OCI-LY1 (cell line): ENCODE measurements at regions not wholly inside any gene's neighbourhood (a gene's known extent, or its start where the extent isn't known, plus 50 kb on each side); places are given as distances from the start of the nearest gene placed in this dataset.

Experiments used
- H2AFZ ChIP-seq: fragments of 200-600 bp; sonication (generic), shearing (Covaris generic); 2 replicates; pipeline ENCODE4 v1.6.0; 2014; ENCODE audit warnings: antibody characterized with exemption, mild to moderate bottlenecking, low read length
- H3F3A ChIP-seq: fragments of 200-600 bp; sonication (generic), shearing (Covaris generic); 2 replicates; pipeline ENCODE4 v1.6.0; 2014; ENCODE audit warnings: mild to moderate bottlenecking, antibody characterized with exemption, low read length, moderate library complexity; ENCODE audit not compliant: insufficient read depth
- H3K27ac ChIP-seq: fragments of 200-600 bp; sonication (generic); 2 replicates; pipeline ENCODE4 v1.5.1; 2014; ENCODE audit warnings: low read length, mixed run types, mild to moderate bottlenecking, low read depth; ENCODE audit not compliant: poor library complexity, severe bottlenecking
- H3K27me3 ChIP-seq: fragments of 200-600 bp; sonication (generic); 2 replicates; pipeline ENCODE4 v1.6.0; 2014; ENCODE audit warnings: antibody characterized with exemption, mild to moderate bottlenecking, low read length, moderate library complexity; ENCODE audit not compliant: insufficient read depth
- H3K36me3 ChIP-seq: fragments of 200-600 bp; sonication (generic); 2 replicates; pipeline ENCODE4 v1.6.1; 2014; ENCODE audit warnings: mild to moderate bottlenecking, antibody characterized with exemption, low read length, moderate library complexity, mixed read lengths; ENCODE audit not compliant: insufficient read depth
- H3K4me1 ChIP-seq: fragments of 200-600 bp; sonication (generic); 2 replicates; pipeline ENCODE4 v1.5.1; 2014; ENCODE audit warnings: mild to moderate bottlenecking, low read length, moderate library complexity; ENCODE audit not compliant: insufficient read depth, severe bottlenecking
- H3K4me2 ChIP-seq: fragments of 200-600 bp; sonication (generic), shearing (Covaris generic); 2 replicates; pipeline ENCODE4 v1.6.1; 2014; ENCODE audit warnings: low read length
- H3K4me3 ChIP-seq: fragments of 200-600 bp; sonication (generic); 2 replicates; pipeline ENCODE4 v1.5.1; 2014; ENCODE audit warnings: low read length, low read depth, mild to moderate bottlenecking, mixed read lengths; ENCODE audit not compliant: poor library complexity, severe bottlenecking
- H3K79me2 ChIP-seq: fragments of 200-600 bp; shearing (Covaris generic); 2 replicates; pipeline ENCODE4 v1.6.1; 2016; ENCODE audit warnings: mixed run types, low read length, mixed read lengths; ENCODE audit not compliant: insufficient read depth
- H3K9ac ChIP-seq: fragments of 200-600 bp; sonication (generic), shearing (Covaris generic); 2 replicates; pipeline ENCODE4 v1.6.1; 2014; ENCODE audit warnings: mild to moderate bottlenecking, low read length, mixed read lengths
- H3K9me2 ChIP-seq: fragments of 200-600 bp; sonication (generic), shearing (Covaris generic); 2 replicates; pipeline ENCODE4 v1.6.1; 2014; ENCODE audit warnings: low read depth, mild to moderate bottlenecking, low read length, mixed read lengths
- H3K9me3 ChIP-seq: fragments of 200-600 bp; shearing (Covaris generic); 2 replicates; pipeline ENCODE4 v1.6.1; 2014; ENCODE audit warnings: low read length, mixed read lengths
- H4K20me1 ChIP-seq: fragments of 200-600 bp; sonication (generic), shearing (Covaris generic); 2 replicates; pipeline ENCODE4 v1.6.0; 2016; ENCODE audit warnings: mild to moderate bottlenecking, low read length; ENCODE audit not compliant: insufficient read depth
- CTCF ChIP-seq: fragments of 200-600 bp; sonication (generic), shearing (Covaris generic); IDR thresholded peaks from 2 replicates; pipeline ENCODE4 v1.5.1; 2017; ENCODE audit warnings: mild to moderate bottlenecking, antibody characterized with exemption, low read length, moderate library complexity, mixed read lengths
- EZH2 ChIP-seq: fragments of 200-600 bp; sonication (generic), shearing (Covaris generic); IDR thresholded peaks from 2 replicates; pipeline ENCODE4 v1.8.0; 2017; ENCODE audit warnings: borderline replicate concordance, mixed run types, mild to moderate bottlenecking, antibody characterized with exemption, low read length, moderate library complexity, mixed read lengths

GRCh38 chr6:92989656-92990055 lies 429.7 kb downstream of the EPHA7 start:
- H4K20me1 ChIP-seq: no peaks in the 10 kb centered on the region
- H2AFZ ChIP-seq: no peak overlapping the region
- no peak overlapping the region for H3K4me2 ChIP-seq
- no peak for TF ChIP-seq CTCF
- TF ChIP-seq EZH2: no peak
- no peaks in the 10 kb centered on the region for H3K27me3 ChIP-seq
- H3K4me1 ChIP-seq: no peaks in the 10 kb centered on the region
- H3K27ac ChIP-seq: no peak overlapping the region
- no peak overlapping the region for H3K9ac ChIP-seq
- H3K79me2 ChIP-seq: no peaks in the 10 kb centered on the region
- no peak overlapping the region for H3K4me3 ChIP-seq
- H3K9me3 ChIP-seq: no peaks in the 10 kb centered on the region
- no peaks in the 10 kb centered on the region for H3F3A ChIP-seq
- H3K36me3 ChIP-seq: no peaks in the 10 kb centered on the region
- no peaks in the 10 kb centered on the region for H3K9me2 ChIP-seq

GRCh38 chr6:92979281-92979680 lies 440.1 kb downstream of the EPHA7 start:
- H3K9me3 ChIP-seq: no peaks in the 10 kb centered on the region
- no peaks in the 10 kb centered on the region for H3K27me3 ChIP-seq
- no peaks in the 10 kb centered on the region for H3K36me3 ChIP-seq
- H3K27ac ChIP-seq: no peak overlapping the region
- H3F3A ChIP-seq: no peaks in the 10 kb centered on the region
- no peak overlapping the region for H3K4me2 ChIP-seq
- H3K9ac ChIP-seq: no peak overlapping the region
- H3K4me3 ChIP-seq: no peak overlapping the region
- H3K9me2 ChIP-seq: no peaks in the 10 kb centered on the region
- H3K4me1 ChIP-seq: no peaks in the 10 kb centered on the region
- H2AFZ ChIP-seq: no peak overlapping the region
- TF ChIP-seq CTCF (no peak), EZH2 (no peak)
- no peaks in the 10 kb centered on the region for H3K79me2 ChIP-seq
- H4K20me1 ChIP-seq: no peaks in the 10 kb centered on the region

GRCh38 chr6:92977018-92977417 lies 442.3 kb downstream of the EPHA7 start:
- H3K36me3 ChIP-seq: no peaks in the 10 kb centered on the region
- no peaks in the 10 kb centered on the region for H4K20me1 ChIP-seq
- H3K4me3 ChIP-seq: no peak overlapping the region
- TF ChIP-seq EZH2 (no peak), CTCF (no peak)
- no peaks in the 10 kb centered on the region for H3K27me3 ChIP-seq
- no peaks in the 10 kb centered on the region for H3K79me2 ChIP-seq
- H2AFZ ChIP-seq: no peak overlapping the region
- H3F3A ChIP-seq: no peaks in the 10 kb centered on the region
- no peaks in the 10 kb centered on the region for H3K4me1 ChIP-seq
- no peaks in the 10 kb centered on the region for H3K9me2 ChIP-seq
- no peak overlapping the region for H3K4me2 ChIP-seq
- no peak overlapping the region for H3K9ac ChIP-seq
- no peak overlapping the region for H3K27ac ChIP-seq
- no peaks in the 10 kb centered on the region for H3K9me3 ChIP-seq
